Renal pelvis (tissue), 1 donor: ENCODE measurements at regions not wholly inside any gene's neighbourhood (a gene's known extent, or its start where the extent isn't known, plus 50 kb on each side); places are given as distances from the start of the nearest gene placed in this dataset.
"Not testable (repeated sequence)": the region's sequence is repeated elsewhere in the genome, so short reads cannot be mapped to it uniquely, and the experiment has no call there.

Experiments used
- DNase-seq: peaks from one replicate; pipeline ENCODE4 v3.0.0-alpha.2; 2013

- no peak for DNase-seq
Observed at GRCh38 chr12:107144441-107144840, 51.1 kb upstream of the CRY1 start.

- DNase-seq, result no peak
Observed at GRCh38 chr12:107144990-107145389, 51.6 kb upstream of the CRY1 start.

- no peak for DNase-seq
Observed at GRCh38 chr12:107145397-107145796, 52.0 kb upstream of the CRY1 start.

GRCh38 chr12:107148107-107148506 lies 54.8 kb upstream of the CRY1 start:
- DNase-seq, result no peak

- DNase-seq, result no peak
Observed at GRCh38 chr12:107152315-107152714, 59.0 kb upstream of the CRY1 start.

GRCh38 chr12:107159384-107159900 lies 66.1 kb upstream of the CRY1 start:
- no peak for DNase-seq

GRCh38 chr12:107163413-107163812 lies 70.1 kb upstream of the CRY1 start:
- DNase-seq, result no peak

- no peak for DNase-seq
Observed at GRCh38 chr12:107164392-107164791, 71.0 kb upstream of the CRY1 start.

- no peak for DNase-seq
Observed at GRCh38 chr12:107165581-107165980, 72.2 kb upstream of the CRY1 start.

- DNase-seq, result no peak
Observed at GRCh38 chr12:107167756-107168155, 74.4 kb upstream of the CRY1 start.

- DNase-seq, result no peak
Observed at GRCh38 chr12:107169200-107169599, 75.9 kb upstream of the CRY1 start.

GRCh38 chr12:107178776-107179175 lies 85.4 kb upstream of the CRY1 start:
- DNase-seq, result no peak

GRCh38 chr12:107179871-107180270 lies 86.5 kb upstream of the CRY1 start:
- no peak for DNase-seq

GRCh38 chr12:107180272-107180671 lies 86.9 kb upstream of the CRY1 start:
- no peak for DNase-seq

GRCh38 chr12:107184359-107184930 lies 91.1 kb upstream of the CRY1 start:
- no peak for DNase-seq

- DNase-seq, result no peak
Observed at GRCh38 chr12:107196681-107197080, 103.3 kb upstream of the CRY1 start.

- no peak for DNase-seq
Observed at GRCh38 chr12:107200394-107200793, 107.0 kb upstream of the CRY1 start.

- DNase-seq, result no peak
Observed at GRCh38 chr12:107207931-107208525, 114.7 kb upstream of the CRY1 start.

GRCh38 chr12:107209700-107210099 lies 116.4 kb upstream of the CRY1 start:
- not testable (repeated sequence) for DNase-seq

GRCh38 chr12:107214373-107214773 lies 121.0 kb upstream of the CRY1 start:
- DNase-seq, result not testable (repeated sequence)

- DNase-seq, result not testable (repeated sequence)
Observed at GRCh38 chr12:107216411-107216810, 123.1 kb upstream of the CRY1 start.

- no peak for DNase-seq
Observed at GRCh38 chr12:107219301-107219700, 126.0 kb upstream of the CRY1 start.

- DNase-seq, result no peak
Observed at GRCh38 chr12:107221913-107222312, 128.6 kb upstream of the CRY1 start.

GRCh38 chr12:107223821-107224220 lies 130.5 kb upstream of the CRY1 start:
- DNase-seq, result no peak
